Cortex of kidney (tissue), 1 donor: ENCODE measurements at regions not wholly inside any gene's neighbourhood (a gene's known extent, or its start where the extent isn't known, plus 50 kb on each side); places are given as distances from the start of the nearest gene placed in this dataset.
"Not testable (repeated sequence)": the region's sequence is repeated elsewhere in the genome, so short reads cannot be mapped to it uniquely, and the experiment has no call there.

Source experiments
- DNase-seq: peaks from one replicate; lab custom pipeline; 2025; lab: John Stamatoyannopoulos, UW

DNA sequence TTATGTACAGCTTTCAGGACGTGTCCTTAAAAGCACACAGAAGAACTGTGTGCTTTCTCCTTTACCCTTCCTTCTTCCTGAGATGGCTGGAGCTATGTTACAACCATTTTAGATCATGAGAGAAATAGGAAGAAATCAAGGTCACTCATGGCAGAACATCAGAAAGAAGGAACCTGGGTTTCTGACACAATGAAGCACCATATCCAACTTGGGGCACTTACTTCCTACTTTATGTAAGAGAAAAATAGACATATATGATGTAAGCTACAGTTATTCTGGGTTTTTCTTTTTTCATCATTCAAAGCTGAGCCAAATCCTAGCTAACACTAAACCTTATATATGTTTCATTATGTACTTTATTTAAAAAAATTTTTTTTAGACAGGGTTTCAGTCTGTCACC is 79.5 kb downstream of the FAM161A start:
- DNase-seq: no peak

DNA sequence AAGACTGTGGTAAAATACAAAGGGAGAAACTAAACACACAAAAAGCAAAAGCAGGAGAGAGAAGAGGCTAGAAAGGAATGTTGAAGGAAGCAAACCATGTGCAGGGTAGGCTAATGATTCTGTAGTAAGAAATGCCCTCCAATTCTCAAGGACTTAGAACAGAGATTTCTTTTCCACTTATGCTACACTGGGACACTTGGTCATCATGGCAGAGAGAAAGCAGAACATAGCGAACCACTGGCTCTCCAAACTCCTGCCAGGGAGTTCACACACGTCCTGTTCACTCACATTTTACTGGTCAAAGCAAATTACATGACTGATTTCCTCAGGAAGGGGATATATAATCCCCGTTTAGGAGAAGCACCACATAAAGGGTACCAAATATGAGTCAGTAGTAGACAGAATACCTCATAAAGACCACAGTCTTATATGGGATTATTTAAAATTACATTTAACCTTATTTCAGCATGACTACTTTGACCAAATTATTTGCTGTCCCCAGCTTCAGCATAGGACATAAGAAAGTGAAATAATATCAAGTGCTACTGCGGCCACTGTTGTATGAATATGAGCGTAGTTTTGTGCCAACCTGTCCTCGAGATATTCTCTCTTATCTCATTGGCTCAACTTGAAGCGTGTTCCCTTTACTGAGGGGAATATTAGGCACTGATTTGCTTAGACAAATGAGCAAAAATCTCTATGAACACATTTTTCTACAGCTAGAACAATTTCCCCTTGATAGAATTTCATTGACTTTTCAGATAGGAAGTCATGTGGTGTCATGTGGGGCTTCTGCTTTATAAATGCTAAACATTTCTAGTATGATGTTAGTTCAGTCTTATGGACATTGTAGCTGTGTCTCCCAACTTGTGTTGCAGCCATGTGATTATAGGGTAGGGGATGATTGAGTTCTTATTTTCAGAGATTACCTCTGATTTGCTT is 81.7 kb downstream of the FAM161A start:
- no peak for DNase-seq

DNA sequence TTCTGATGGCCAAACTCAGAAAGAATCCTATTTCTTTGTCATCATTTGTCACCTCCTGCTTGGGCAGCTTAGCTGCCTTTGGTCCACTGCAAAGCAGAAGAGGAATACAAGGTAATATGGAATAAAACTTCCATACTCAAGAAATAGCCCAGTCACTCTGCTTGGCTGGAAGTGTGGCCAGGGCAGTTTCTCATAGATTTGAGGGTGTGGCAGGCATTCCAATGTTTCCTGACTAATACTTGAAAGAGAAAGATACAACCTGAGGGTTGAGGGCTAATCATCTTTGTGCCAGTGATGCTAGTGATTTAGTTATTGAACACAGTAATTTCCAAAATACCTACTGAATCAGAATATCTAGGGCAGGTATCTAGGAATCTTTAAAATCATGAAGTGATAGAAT is 83.1 kb downstream of the FAM161A start:
- no peak for DNase-seq

DNA sequence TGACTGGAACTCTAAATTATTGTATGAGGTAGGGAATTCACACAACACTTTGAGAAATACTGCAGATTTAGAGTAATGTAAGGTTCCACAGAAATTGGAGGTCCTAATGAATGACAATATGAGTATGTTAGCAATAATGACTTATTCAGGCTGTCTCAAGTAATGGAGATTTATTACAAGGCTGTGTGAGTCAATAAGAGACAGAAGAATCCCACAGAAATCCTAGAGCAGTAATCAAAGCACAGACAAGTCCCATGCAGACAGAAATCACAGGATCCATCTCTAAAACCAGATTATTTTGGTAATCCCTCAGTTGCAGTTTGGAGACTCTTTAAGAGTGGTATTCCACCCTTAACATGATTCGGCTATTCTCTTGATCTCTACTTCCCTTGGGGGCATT is 83.6 kb downstream of the FAM161A start:
- no peak for DNase-seq

DNA sequence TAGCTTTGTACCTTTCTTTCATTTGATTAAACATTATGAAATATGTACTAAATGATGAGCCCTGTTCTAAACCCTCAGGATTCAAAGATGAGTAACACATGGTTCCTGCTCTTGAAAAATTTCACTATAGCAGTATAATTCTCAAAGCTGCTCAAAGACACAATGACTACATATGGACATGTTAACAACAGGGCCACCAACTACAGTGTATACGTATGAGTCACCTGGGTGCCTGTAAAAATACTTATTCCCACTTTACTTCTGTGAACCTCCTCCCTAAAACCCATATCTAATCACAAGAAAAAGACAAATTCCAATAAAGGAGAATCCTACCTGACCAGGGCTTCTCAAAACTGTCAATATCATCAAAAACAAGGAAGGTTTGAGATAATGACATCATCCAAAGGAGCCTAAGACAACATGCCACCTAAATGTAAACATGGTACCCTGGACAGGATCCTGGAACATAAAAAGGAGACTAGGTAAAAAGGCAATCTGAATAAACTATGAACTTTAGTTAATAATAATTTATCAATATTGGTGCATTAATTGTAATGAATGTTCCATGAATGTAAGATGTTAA is 84.7 kb downstream of the FAM161A start:
- DNase-seq: no peak

DNA sequence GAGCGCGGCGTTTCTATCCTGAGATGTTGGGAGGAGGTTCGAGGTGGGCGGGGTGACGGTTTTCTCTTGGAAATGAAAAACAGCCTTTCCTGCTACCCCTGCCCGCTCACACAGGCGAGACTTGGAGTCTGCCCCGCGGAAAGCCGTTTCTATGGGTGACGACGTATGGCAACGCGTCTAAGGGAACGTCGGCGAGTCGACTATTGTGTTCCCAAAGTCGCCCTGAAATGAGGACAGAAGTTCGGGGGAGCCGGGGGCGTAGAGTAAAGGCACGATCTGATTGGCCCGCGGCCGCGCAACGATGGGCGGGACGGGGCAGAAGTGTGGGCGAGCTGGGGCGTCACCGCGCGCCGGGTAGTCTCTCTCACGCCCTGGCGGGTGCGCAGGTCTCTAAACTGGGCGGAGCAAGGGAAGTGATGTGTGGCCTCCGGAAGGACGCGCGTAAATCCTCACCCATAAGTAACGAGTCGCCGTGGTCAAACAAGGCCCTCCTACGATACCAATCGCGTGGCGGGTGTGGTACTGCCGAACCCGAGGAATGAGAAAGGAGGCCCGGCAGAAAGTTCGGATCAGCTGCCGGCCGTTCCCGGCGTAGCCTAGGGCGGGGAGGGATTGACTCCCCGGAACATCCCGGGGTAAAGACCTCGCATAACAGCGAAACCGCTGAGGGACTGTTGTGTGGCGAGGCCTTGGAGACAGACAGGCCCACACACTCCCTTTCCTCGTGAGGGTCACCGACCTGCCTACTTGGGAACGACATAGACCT is 89.6 kb downstream of the FAM161A start:
- DNase-seq: peak; percentile 67

DNA sequence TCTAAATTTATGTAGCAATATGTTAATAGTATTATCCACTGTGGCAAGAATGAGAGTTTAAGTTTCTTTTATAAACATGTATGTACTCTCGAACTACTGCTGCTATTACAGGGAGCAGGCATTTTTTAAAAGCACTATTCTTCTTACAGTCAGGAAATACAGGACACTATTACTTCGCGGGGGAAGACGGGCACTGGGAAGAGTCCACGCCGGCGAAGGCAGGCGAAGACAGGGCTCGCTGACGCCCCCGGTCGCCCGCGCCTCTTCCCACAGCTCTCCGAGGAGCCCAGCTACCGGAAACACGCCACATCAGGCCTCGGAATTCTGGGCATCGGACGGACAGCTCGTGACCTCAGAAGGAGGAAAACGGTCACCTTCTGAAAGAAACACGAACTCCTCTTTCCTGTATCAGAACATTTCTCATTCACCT is 90.2 kb downstream of the FAM161A start:
- DNase-seq: no peak

DNA sequence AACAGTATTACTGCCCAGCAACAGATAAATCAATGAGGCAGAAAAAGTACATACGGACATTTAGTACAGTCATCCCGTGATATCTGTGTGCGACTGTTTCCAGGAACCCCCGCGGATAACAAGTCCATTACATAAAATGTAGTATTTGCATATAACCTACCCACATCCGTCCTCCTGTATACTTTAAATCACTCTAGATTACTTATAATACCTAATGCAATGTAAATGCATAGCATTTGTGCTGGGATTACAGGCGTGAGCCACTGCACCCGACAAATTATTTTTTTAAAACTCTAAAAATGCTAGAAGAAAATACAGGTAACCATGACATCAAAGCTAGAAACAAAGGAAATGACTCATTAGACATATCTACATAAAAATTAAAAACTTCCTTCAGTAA is 91.6 kb downstream of the FAM161A start:
- no peak for DNase-seq

DNA sequence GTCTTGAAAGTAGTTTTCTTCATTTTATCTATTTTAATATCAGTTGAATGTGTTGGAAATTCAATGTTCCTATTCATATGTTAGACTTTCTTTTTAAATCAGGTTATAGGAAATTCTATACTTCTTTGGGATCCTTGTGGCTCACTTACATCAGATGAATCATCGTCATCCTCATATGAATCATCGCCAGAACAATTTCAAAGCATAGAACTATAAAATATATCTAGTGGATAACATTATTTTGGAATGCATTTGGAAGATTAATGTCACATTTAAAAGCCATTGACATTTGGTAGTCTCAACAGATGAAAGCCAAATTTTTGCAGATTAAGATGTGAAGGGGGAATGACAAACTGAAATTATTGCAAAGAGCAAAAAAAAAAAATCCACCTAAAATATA is 94.1 kb downstream of the FAM161A start:
- no peak for DNase-seq

DNA sequence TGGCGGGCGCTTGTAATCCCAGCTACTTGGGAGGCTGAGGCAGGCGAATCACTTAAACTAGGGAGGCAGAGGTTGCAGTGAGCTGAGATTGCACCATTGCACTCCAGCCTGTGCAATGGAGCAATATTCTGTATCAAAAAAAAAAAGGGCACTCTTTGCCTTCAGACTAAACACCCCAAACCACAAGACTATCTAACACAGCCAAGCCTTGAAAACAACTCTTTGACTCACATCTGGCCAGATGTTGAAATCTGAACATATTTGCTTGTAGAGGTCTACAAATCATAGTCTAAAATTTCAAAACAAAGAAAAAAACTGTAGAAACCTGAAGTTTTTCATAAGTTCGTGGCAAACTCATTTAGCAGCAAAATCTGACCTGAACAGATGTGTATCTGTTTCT is 94.9 kb downstream of the FAM161A start:
- DNase-seq: no peak

DNA sequence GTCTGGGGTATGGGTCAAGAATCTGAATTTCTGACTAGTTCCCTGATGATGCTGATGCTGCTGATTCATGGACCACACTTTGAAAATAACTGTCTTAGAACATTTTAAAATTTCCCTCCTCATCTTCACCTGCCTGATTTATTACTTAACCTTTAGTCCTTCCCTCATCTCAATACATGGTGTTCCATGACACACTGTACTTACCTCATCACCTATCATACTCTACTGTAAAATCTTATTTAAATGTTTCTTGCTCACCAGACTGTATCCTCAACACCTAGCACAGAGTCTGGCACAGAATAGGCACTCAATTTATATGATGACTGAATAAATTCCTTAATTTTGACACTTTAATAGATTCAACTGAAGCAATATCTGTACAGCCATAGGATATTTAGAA is 95.7 kb downstream of the FAM161A start:
- no peak for DNase-seq

DNA sequence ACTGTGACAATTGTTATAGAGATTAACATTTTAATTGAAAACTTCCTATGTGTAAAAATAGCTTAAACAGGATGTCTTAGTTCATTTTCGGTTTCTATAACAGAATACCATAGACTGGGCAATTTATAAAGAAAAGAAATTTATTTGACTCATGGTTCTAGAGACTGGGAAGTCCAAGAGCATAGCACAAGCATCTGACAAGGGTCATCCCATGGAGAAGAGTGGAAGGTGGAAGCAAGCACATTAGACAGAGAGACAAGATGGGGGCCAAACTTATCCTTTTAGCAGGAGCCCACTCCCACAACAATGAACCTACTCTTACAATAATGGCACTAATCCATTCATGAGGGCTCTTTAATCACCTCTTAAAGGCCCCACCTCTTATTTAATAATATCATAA is 100.3 kb downstream of the FAM161A start:
- no peak for DNase-seq

DNA sequence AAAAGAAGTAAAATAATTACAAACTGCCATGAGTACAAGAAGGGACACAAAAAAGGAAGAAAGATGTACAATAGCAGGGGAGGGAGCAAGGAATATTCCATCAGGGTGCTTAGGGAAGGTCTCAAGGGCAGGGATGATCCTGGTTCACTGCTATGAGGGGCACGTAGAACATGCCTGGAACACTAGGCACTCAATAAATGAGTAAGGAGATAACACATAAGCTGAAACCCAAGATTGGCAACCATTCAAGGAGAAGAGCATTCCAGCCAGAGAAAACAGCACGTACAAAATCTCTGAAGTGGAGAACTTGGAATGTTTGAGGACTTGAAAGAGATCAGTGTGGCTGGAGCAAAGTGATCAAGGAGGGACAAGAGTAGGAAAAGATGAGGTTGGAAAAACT is 103.2 kb downstream of the FAM161A start:
- no peak for DNase-seq

DNA sequence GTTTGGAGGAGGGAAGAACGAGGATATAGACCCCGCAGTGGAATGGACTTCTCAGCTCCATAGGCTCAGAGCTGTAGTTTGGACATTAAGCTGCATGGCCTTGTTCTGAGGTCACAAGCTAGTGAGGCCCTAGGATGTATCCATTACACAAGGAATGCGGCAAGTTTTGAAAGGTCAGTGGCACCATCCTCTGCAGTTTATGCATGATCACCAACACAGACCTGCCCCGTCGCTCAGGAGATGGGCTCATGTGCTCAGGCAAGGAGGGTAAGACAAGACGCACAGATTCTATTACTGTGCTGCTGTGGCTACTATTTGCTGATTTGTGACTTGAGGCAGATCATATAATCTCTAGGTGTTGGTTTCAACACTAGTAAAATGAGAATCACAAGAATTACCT is 110.9 kb downstream of the FAM161A start:
- no peak for DNase-seq

DNA sequence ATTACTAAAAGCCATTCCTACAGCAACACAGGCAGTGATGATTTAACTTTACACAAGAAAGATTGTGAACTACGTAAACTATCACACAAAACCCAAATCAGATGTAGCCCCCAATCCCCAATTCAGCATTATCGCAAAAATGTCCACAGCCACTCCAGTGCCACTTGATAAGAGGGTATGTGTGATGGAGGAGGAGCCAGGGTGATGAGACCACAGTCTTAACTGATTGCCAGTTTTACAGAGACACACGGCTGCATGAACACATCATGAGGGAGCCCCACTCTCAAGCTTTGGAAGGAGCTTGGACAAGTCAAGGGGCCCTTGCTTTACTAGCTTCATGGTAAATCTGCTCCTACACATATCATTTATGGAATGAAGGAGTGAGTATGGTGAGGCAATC is 116.0 kb downstream of the FAM161A start:
- DNase-seq: no peak

DNA sequence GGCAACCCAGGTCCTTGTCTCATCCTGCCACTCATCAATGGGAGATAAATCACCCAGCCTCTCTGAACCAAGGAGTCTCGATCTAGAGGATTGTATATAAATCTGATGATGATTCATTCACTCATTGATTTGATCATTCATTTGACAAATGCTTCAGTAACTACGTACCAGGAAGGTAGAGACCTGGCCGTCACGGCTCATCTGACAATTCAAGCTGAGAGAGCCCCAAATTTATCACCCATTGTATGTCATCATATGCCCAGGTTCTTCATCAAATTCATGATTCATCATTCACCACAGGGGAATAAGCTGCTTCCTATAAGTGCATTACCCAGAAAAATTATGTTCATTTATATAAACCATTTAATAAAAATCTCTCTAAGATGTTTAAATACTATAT is 116.9 kb downstream of the FAM161A start:
- no peak for DNase-seq

DNA sequence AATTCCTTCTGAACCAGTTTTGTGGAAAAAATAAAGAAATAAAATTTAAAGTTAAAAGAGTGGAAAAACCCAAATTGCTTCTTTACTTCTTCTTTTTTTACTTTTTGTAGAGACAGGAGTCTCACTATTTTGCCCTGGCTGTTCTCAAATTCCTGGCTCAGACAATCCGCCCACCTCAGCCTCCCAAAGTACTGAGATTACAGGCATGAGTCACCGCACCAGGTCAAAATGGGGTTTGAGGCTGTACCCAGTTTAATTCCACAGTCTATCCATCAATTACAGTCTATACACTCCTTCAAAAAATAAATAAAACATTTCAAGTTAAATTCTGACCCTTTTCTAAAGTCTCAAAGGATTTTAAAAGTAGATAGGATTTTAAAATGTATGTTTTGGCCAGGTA is 120.3 kb downstream of the FAM161A start:
- no peak for DNase-seq

DNA sequence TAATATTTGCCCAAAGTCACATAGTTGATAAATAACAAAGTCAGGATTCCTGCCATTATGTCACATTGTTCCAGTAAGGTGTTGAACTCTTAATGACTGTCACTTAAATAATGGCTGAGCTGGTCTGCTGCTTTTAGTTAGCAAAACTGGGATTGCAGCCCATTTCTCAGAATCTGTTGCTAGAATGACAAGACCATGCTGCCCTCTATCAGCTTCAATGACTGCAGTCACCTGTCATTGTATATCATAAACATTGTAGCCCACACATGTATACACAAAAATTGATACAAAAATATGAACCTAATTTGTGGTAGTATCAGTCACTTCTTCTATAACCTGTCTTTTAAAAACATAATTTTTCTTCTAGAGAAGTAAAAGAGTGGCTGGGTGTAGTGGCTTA is 121.1 kb downstream of the FAM161A start:
- DNase-seq: no peak

DNA sequence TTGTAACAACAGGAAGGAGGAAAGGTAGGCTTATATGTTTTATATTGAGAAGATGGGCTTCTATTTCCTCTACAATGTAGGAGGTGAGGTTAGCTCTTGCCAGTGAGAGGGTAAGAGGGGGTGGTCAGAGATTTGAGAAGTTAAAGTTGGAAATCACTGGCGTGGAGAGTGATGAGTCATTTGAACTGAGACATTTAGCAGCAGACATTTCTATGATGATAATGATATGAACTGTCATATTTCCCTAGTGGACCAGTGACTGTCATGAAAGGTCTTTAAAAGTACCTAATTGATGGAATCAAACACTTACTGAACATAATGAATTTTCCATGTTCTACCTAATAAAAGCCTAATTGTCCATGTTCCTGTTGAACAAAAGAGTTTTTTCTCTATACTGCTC is 126.1 kb downstream of the FAM161A start:
- no peak for DNase-seq

DNA sequence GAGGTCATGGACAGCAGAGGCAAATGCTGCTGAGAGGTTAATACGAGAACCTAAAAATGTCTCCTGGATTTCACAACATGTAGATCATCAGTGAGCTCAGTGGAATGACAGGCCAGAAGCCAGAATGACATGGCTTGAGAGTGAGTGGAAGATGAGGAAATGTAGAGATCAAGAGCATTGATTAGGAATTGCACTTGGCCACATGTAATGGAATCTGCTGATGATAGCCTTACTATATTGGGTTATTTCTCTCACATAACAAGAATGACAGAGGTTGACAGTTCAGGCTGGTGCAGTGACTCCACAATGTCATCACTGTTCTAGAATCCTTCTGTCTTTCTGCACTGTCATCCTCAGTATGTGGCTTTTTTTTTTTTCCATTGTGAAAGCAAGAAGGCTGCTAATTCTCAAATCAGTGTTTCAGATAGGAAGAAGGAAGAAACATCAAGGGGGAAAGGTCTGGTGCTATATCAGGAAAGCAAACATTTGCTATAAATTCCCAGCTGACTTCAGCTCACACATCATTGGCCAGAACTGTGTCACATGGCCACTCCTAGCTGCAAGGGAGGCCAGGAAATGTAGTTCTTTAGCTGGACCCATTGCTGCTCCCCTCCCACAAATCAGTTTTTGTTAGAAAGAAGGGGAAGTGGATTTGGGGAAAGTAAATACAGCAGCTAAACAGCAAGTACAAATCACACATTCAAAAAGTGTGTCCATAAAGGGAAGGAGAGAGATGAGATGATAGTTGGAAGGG is 127.2 kb downstream of the FAM161A start:
- no peak for DNase-seq

DNA sequence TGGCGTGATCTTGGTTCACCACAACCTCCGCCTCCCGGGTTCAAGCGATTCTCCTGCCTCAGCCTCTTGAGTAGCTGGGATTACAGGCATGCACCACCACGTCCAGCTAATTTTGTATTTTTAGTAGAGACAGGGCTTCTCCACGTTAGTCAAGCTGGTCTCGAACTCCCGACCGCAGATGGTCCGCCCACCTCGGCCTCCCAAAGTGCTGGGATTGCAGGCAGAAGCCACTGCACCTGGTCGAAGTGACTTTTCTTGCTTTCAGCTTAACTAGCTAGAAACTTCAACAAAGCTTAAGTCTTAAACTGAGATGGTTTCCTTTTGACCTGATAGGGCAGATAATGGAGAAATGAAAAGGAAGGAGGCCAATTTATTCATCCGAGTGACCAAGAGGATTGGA is 130.5 kb downstream of the FAM161A start:
- not testable (repeated sequence) for DNase-seq

DNA sequence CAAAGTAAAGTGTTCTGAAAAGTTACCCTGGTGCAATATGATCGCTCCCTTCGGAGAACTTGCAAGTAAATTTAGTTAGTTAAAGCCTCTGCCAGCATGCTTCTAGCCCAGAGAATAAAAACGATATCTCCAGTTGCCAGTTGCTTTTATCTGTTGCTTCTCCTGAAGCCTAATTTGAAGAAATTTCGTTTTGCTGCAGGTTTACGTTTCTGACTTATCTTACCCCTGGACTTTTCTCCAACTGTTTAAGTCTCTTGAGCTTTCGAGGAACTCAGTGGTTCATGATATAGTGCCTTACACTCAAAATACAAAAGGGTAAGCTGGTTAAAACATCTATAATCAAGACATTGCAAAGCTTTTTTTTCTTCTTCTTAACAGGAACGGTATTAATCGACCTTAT is 131.1 kb downstream of the FAM161A start:
- DNase-seq: no peak
